COLO668 (cell line): ENCODE measurements at regions not wholly inside any gene's neighbourhood (a gene's known extent, or its start where the extent isn't known, plus 50 kb on each side); places are given as distances from the start of the nearest gene placed in this dataset.
"Not testable (repeated sequence)": the region's sequence is repeated elsewhere in the genome, so short reads cannot be mapped to it uniquely, and the experiment has no call there.

Experiments used
- DNase-seq: peaks from one replicate; lab custom pipeline; 2025; ENCODE audit not compliant: unreplicated experiment; lab: John Stamatoyannopoulos, UW

- DNase-seq: no peak
Observed at GRCh38 chr6:99801805-99802204, 192.2 kb downstream of the MCHR2 start.

- no peak for DNase-seq
Observed at GRCh38 chr6:99802396-99803031, 191.5 kb downstream of the MCHR2 start.

GRCh38 chr6:99808992-99809391 lies 185.0 kb downstream of the MCHR2 start:
- no peak for DNase-seq

- DNase-seq: no peak
Observed at GRCh38 chr6:99810295-99810694, 183.7 kb downstream of the MCHR2 start.

GRCh38 chr6:99810942-99811620 lies 182.9 kb downstream of the MCHR2 start:
- no peak for DNase-seq

- no peak for DNase-seq
Observed at GRCh38 chr6:99811636-99812035, 182.4 kb downstream of the MCHR2 start.

- no peak for DNase-seq
Observed at GRCh38 chr6:99813565-99813964, 180.5 kb downstream of the MCHR2 start.

- DNase-seq: no peak
Observed at GRCh38 chr6:99814230-99814928, 179.6 kb downstream of the MCHR2 start.

GRCh38 chr6:99816795-99817194 lies 177.2 kb downstream of the MCHR2 start:
- DNase-seq: no peak

GRCh38 chr6:99818161-99818560 lies 175.9 kb downstream of the MCHR2 start:
- DNase-seq: no peak

GRCh38 chr6:99819853-99820252 lies 174.2 kb downstream of the MCHR2 start:
- no peak for DNase-seq

- DNase-seq: peak; percentile 5
Observed at GRCh38 chr6:99821164-99821563, 172.9 kb downstream of the MCHR2 start.

- peak; percentile 12 for DNase-seq
Observed at GRCh38 chr6:99822741-99823512, 171.1 kb downstream of the MCHR2 start.

GRCh38 chr6:99823513-99824235 lies 170.3 kb downstream of the MCHR2 start:
- not testable (repeated sequence) for DNase-seq

GRCh38 chr6:99833034-99833433 lies 161.0 kb downstream of the MCHR2 start:
- DNase-seq: no peak

GRCh38 chr6:99836471-99836870 lies 157.6 kb downstream of the MCHR2 start:
- DNase-seq: no peak

- no peak for DNase-seq
Observed at GRCh38 chr6:99838607-99839006, 155.4 kb downstream of the MCHR2 start.

GRCh38 chr6:99841297-99841696 lies 152.7 kb downstream of the MCHR2 start:
- DNase-seq: no peak

- DNase-seq: no peak
Observed at GRCh38 chr6:99846006-99846405, 148.0 kb downstream of the MCHR2 start.

- DNase-seq: no peak
Observed at GRCh38 chr6:99850841-99851240, 143.2 kb downstream of the MCHR2 start.

GRCh38 chr6:99852031-99852430 lies 142.0 kb downstream of the MCHR2 start:
- DNase-seq: no peak
